ENCODE measurements at regions not wholly inside any gene's neighbourhood (a gene's known extent, or its start where the extent isn't known, plus 50 kb on each side); places are given as distances from the start of the nearest gene placed in this dataset.

- no peak for ATAC-seq
- TF ChIP-seq CSDC2 (CRISPR knock-in tag; IDR thresholded peaks at IDR 0.05) = no peak
- TF ChIP-seq GLIS3 (CRISPR knock-in tag; IDR thresholded peaks at IDR 0.05) = no peak
- no peak for TF ChIP-seq BACH2 (CRISPR knock-in tag; IDR thresholded peaks at IDR 0.05; ENCODE audit: borderline replicate concordance)
- no peak for TF ChIP-seq CREB5 (CRISPR knock-in tag; IDR thresholded peaks at IDR 0.05; ENCODE audit: low read depth)
- TF ChIP-seq PATZ1 (CRISPR knock-in tag; IDR thresholded peaks at IDR 0.05; ENCODE audit: borderline replicate concordance) = no peak
- no peak for TF ChIP-seq ZNF70 (CRISPR knock-in tag; IDR thresholded peaks at IDR 0.05)
- no peak for TF ChIP-seq TCF4 (CRISPR knock-in tag; IDR thresholded peaks at IDR 0.05; ENCODE audit: borderline replicate concordance)
- no peak for TF ChIP-seq CSRNP3 (CRISPR knock-in tag; IDR thresholded peaks at IDR 0.05)
- TF ChIP-seq ZC3H10 (CRISPR knock-in tag; IDR thresholded peaks at IDR 0.05) = no peak
- no peak for TF ChIP-seq TSHZ2 (CRISPR knock-in tag; IDR thresholded peaks at IDR 0.05)
These were observed 201.6 kb upstream of the SALL3 start for GRCh38 chr18:78777992-78778391.

GRCh38 chr18:78778651-78779050, 201.0 kb upstream of the SALL3 start:
- no peak for TF ChIP-seq ZFP30 (CRISPR knock-in tag; IDR thresholded peaks at IDR 0.05)
- no peak for TF ChIP-seq ZC3H10 (CRISPR knock-in tag; IDR thresholded peaks at IDR 0.05)
- TF ChIP-seq TCF4 (CRISPR knock-in tag; IDR thresholded peaks at IDR 0.05; ENCODE audit: borderline replicate concordance) = no peak
- TF ChIP-seq OSR1 (CRISPR knock-in tag; IDR thresholded peaks at IDR 0.05) = no peak
- no peak for TF ChIP-seq ZNF70 (CRISPR knock-in tag; IDR thresholded peaks at IDR 0.05)
- no peak for TF ChIP-seq ARNTL (CRISPR knock-in tag; IDR thresholded peaks at IDR 0.05; ENCODE audit: borderline replicate concordance, low read depth)

GRCh38 chr18:78779996-78780718, 199.5 kb upstream of the SALL3 start:
- no peak for ATAC-seq
- TF ChIP-seq ZNF70 (CRISPR knock-in tag; IDR thresholded peaks at IDR 0.05) (no peak), SNAI2 (CRISPR knock-in tag; IDR thresholded peaks at IDR 0.05) (no peak), ZNF8 (CRISPR knock-in tag; IDR thresholded peaks at IDR 0.05) (no peak), PPARA (CRISPR knock-in tag; IDR thresholded peaks at IDR 0.05; ENCODE audit: borderline replicate concordance) (no peak), ARNTL (CRISPR knock-in tag; IDR thresholded peaks at IDR 0.05; ENCODE audit: borderline replicate concordance, low read depth) (no peak), PATZ1 (CRISPR knock-in tag; IDR thresholded peaks at IDR 0.05; ENCODE audit: borderline replicate concordance) (no peak), RARB (CRISPR knock-in tag; IDR thresholded peaks at IDR 0.05) (no peak), ESRRG (CRISPR knock-in tag; IDR thresholded peaks at IDR 0.05) (no peak), GLIS3 (CRISPR knock-in tag; IDR thresholded peaks at IDR 0.05) (no peak), POU6F1 (CRISPR knock-in tag; IDR thresholded peaks at IDR 0.05; ENCODE audit: borderline replicate concordance, low read depth) (no peak), ZC3H10 (CRISPR knock-in tag; IDR thresholded peaks at IDR 0.05) (no peak), ZFP3 (CRISPR knock-in tag; IDR thresholded peaks at IDR 0.05) (no peak), TSHZ2 (CRISPR knock-in tag; IDR thresholded peaks at IDR 0.05) (no peak), CREB5 (CRISPR knock-in tag; IDR thresholded peaks at IDR 0.05; ENCODE audit: low read depth) (no peak), CSDC2 (CRISPR knock-in tag; IDR thresholded peaks at IDR 0.05) (no peak), ISL1 (CRISPR knock-in tag; IDR thresholded peaks at IDR 0.05) (no peak), OSR1 (CRISPR knock-in tag; IDR thresholded peaks at IDR 0.05) (no peak)

More at GRCh38 chr18:78778651-78779050, 201.0 kb upstream of the SALL3 start:
- ATAC-seq = no peak
